ENCODE measurements at regions not wholly inside any gene's neighbourhood (a gene's known extent, or its start where the extent isn't known, plus 50 kb on each side); places are given as distances from the start of the nearest gene placed in this dataset.

- no peak for TF ChIP-seq CTCF (IDR thresholded peaks at IDR 0.05)
- TF ChIP-seq POLR2A (IDR thresholded peaks at IDR 0.05): no peak
- no peak for TF ChIP-seq POLR2AphosphoS5 (IDR thresholded peaks at IDR 0.05)
These were observed 325.3 kb downstream of the GALC start for GRCh38 chr14:87667659-87668058.

Measured in breast epithelium (tissue), 3 donors.